Ishikawa (cell line): ENCODE measurements at regions not wholly inside any gene's neighbourhood (a gene's known extent, or its start where the extent isn't known, plus 50 kb on each side); places are given as distances from the start of the nearest gene placed in this dataset.

ENCODE experiments used
- CEBPB ChIP-seq: IDR thresholded peaks from 2 replicates; pipeline ENCODE4 v1.6.1; 2012
- CREB1 ChIP-seq: IDR thresholded peaks from 2 replicates; pipeline ENCODE4 v1.6.1; 2012; ENCODE audit warnings: low read depth
- EGR1 ChIP-seq: IDR thresholded peaks from 2 replicates; pipeline ENCODE4 v1.6.1; 2012
- EP300 ChIP-seq: IDR thresholded peaks from 2 replicates; pipeline ENCODE4 v1.6.1; 2012; ENCODE audit warnings: borderline replicate concordance
- FOXM1 ChIP-seq: IDR thresholded peaks from 2 replicates; pipeline ENCODE4 v1.6.1; 2012; ENCODE audit warnings: low read depth, borderline replicate concordance
- MAX ChIP-seq: IDR thresholded peaks from 2 replicates; pipeline ENCODE4 v1.6.1; 2012
- RAD21 ChIP-seq: IDR thresholded peaks from 2 replicates; pipeline ENCODE4 v1.6.1; 2012; ENCODE audit warnings: low read depth
- TAF1 ChIP-seq: IDR thresholded peaks from 2 replicates; pipeline ENCODE4 v1.6.1; 2012; ENCODE audit warnings: low read depth, mild to moderate bottlenecking
- TCF12 ChIP-seq: IDR thresholded peaks from 2 replicates; pipeline ENCODE4 v1.6.1; 2012; ENCODE audit warnings: low read depth
- TEAD4 ChIP-seq: IDR thresholded peaks from 2 replicates; pipeline ENCODE4 v1.6.1; 2012
- YY1 ChIP-seq: IDR thresholded peaks from 2 replicates; pipeline ENCODE4 v1.6.1; 2012; ENCODE audit warnings: low read depth
- ZBTB7A ChIP-seq: IDR thresholded peaks from 2 replicates; pipeline ENCODE4 v1.6.1; 2012; ENCODE audit warnings: low read depth
- TF ChIP-seq, protein P1 (sequence below): IDR thresholded peaks from 2 replicates; pipeline ENCODE4 v1.6.1; 2012; ENCODE audit warnings: low read depth, mild to moderate bottlenecking
- TF ChIP-seq, protein P2 (sequence below): IDR thresholded peaks from 2 replicates; pipeline ENCODE4 v1.6.1; 2012

GRCh38 chr3:80521081-80521480 lies 753.3 kb upstream of the ROBO1 start:
- TF ChIP-seq ZBTB7A (no peak), TAF1 (no peak), EP300 (no peak), RAD21 (no peak), FOXM1 (no peak), MAX (no peak), TCF12 (no peak), TEAD4 (no peak), YY1 (no peak), CEBPB (no peak), CREB1 (no peak), EGR1 (no peak)
- TF ChIP-seq, protein P1, sequence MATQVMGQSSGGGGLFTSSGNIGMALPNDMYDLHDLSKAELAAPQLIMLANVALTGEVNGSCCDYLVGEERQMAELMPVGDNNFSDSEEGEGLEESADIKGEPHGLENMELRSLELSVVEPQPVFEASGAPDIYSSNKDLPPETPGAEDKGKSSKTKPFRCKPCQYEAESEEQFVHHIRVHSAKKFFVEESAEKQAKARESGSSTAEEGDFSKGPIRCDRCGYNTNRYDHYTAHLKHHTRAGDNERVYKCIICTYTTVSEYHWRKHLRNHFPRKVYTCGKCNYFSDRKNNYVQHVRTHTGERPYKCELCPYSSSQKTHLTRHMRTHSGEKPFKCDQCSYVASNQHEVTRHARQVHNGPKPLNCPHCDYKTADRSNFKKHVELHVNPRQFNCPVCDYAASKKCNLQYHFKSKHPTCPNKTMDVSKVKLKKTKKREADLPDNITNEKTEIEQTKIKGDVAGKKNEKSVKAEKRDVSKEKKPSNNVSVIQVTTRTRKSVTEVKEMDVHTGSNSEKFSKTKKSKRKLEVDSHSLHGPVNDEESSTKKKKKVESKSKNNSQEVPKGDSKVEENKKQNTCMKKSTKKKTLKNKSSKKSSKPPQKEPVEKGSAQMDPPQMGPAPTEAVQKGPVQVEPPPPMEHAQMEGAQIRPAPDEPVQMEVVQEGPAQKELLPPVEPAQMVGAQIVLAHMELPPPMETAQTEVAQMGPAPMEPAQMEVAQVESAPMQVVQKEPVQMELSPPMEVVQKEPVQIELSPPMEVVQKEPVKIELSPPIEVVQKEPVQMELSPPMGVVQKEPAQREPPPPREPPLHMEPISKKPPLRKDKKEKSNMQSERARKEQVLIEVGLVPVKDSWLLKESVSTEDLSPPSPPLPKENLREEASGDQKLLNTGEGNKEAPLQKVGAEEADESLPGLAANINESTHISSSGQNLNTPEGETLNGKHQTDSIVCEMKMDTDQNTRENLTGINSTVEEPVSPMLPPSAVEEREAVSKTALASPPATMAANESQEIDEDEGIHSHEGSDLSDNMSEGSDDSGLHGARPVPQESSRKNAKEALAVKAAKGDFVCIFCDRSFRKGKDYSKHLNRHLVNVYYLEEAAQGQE, result no peak
- TF ChIP-seq, protein P2, sequence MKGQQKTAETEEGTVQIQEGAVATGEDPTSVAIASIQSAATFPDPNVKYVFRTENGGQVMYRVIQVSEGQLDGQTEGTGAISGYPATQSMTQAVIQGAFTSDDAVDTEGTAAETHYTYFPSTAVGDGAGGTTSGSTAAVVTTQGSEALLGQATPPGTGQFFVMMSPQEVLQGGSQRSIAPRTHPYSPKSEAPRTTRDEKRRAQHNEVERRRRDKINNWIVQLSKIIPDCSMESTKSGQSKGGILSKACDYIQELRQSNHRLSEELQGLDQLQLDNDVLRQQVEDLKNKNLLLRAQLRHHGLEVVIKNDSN, result no peak
